ENCODE measurements at regions not wholly inside any gene's neighbourhood (a gene's known extent, or its start where the extent isn't known, plus 50 kb on each side); places are given as distances from the start of the nearest gene placed in this dataset.

DNA sequence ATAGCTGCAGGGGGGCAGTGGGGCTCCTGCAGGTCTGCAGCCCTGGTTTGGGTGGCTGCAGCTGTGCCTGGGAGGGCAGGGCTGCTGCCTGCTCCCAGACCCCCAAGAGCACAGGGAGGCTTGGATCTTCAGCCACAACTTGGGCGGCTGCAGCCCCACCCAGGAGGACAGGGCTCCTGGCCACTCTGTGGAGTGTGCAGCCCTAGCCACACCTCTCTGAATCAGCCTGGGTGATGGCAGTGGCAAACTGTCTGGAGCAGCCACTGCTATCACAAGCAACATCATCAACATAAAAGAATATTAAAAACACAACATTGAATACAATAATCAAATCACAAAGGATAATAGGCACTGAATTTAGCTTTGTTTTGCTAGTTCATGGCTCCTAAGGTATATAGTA lies 164.9 kb upstream of the SLC27A6 start:
- Histone ChIP-seq H3K4me1 (ENCODE audit: control insufficient read depth, insufficient read depth, low read length, poor library complexity, severe bottlenecking) (no peaks in the 10 kb centered on the region), H3K27me3 (ENCODE audit: control insufficient read depth, insufficient read depth, low read length) (no peaks in the 10 kb centered on the region), H3K9me3 (ENCODE audit: control insufficient read depth in 2 of 2, low read length in 2 of 2) (no peaks in the 10 kb centered on the region), H3K36me3 (ENCODE audit: control insufficient read depth, insufficient read depth, low read length) (no peaks in the 10 kb centered on the region), H3K4me3 (ENCODE audit: low read depth, low read length) (no peak overlapping the region), H3K27ac (ENCODE audit: insufficient read depth, low read length, poor library complexity, severe bottlenecking) (no peak overlapping the region)
- H3K36me3 Mint-ChIP-seq: no peaks in the 10 kb centered on the region
- H3K4me1 Mint-ChIP-seq: no peaks in the 10 kb centered on the region
- H3K27ac Mint-ChIP-seq: no peak overlapping the region
- no peak for ATAC-seq (ENCODE audit: low read depth in 2 of 2)
- DNase-seq: no peak
- peaks cover 5% of the 10 kb centered on the region for H3K27me3 Mint-ChIP-seq
- no peak overlapping the region for H3K4me3 Mint-ChIP-seq
- H3K9me3 Mint-ChIP-seq: peaks cover 0 to 2% (median 0%) of the 10 kb centered on the region in 7 donors

DNA sequence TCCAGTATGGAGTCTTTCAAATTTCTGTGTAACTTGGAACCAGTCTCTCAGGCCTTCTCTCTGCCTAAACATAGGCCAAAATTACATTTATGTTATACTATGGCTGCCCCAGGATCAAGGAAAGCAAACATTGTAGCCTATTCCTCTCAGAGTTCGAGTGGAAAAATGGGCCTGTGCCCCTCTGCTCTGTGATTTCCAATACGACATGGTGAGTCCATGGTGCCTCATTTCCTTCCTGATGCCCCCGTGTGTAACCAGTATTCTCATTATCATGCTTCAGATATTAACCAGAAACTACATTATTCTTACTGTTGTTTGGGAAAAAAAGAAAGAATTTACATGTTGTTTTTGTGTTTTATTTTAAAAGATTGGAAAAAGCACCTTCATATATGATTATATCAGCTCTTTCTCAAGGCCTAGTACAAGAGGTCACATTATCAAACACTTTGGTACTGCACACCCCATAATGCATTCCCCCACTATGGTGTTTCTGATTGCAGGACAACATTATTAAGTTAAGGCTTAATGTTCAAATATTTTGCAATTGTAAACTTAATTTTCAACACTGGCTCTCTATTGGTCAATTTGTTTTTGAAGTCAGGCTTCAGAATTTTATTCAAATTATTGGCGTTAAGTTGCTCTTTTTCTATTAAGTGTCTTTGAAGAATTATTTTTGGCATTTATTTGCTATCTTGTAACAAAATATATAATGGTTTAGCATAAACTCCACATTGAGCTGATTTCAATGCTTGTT lies 151.8 kb upstream of the SLC27A6 start:
- ATAC-seq (ENCODE audit: low read depth in 2 of 2) (no peak), DNase-seq (no peak)
- Histone ChIP-seq H3K36me3 (ENCODE audit: control insufficient read depth, insufficient read depth, low read length) (no peaks in the 10 kb centered on the region), H3K4me3 (ENCODE audit: low read depth, low read length) (no peak overlapping the region), H3K27ac (ENCODE audit: insufficient read depth, low read length, poor library complexity, severe bottlenecking) (no peak overlapping the region), H3K27me3 (ENCODE audit: control insufficient read depth, insufficient read depth, low read length) (no peaks in the 10 kb centered on the region), H3K9me3 (ENCODE audit: control insufficient read depth in 2 of 2, low read length in 2 of 2) (peaks cover 0 to 2% of the 10 kb centered on the region in 2 experiments), H3K4me1 (ENCODE audit: control insufficient read depth, insufficient read depth, low read length, poor library complexity, severe bottlenecking) (no peaks in the 10 kb centered on the region)
- peaks cover 0 to 9% (median 2%) of the 10 kb centered on the region in 7 donors for H3K9me3 Mint-ChIP-seq
- H3K4me3 Mint-ChIP-seq: no peak overlapping the region
- H3K27me3 Mint-ChIP-seq: peaks cover 4% of the 10 kb centered on the region
- H3K4me1 Mint-ChIP-seq: no peaks in the 10 kb centered on the region
- H3K27ac Mint-ChIP-seq: no peak overlapping the region
- no peaks in the 10 kb centered on the region for H3K36me3 Mint-ChIP-seq

DNA sequence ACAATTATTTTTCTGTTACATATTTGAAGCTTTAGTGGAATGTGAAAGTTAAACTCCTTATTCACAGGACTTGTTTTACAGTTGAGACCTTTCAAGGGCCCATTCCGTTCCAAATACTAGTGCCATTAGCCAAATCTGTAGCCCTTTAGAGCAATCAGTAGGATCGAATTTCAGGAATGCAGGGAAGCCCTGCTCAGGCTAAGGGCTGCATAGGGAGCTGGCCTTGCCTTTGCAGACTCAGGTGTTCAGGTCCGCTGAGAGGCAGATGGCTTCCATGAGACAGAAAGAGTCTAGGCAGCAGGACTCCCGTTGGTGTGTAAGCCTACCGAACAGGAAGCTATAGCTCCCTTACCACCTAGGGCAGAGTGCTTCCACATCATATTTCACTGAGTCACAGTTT lies 150.1 kb upstream of the SLC27A6 start:
- no peaks in the 10 kb centered on the region for H3K36me3 Mint-ChIP-seq
- peaks cover 0 to 5% (median 3%) of the 10 kb centered on the region in 7 donors for H3K9me3 Mint-ChIP-seq
- H3K4me1 Mint-ChIP-seq: no peaks in the 10 kb centered on the region
- no peaks in the 10 kb centered on the region for H3K4me1 ChIP-seq (ENCODE audit: control insufficient read depth, insufficient read depth, low read length, poor library complexity, severe bottlenecking)
- DNase-seq (no peak), ATAC-seq (ENCODE audit: low read depth in 2 of 2) (no peak)
- H3K4me3 ChIP-seq (ENCODE audit: low read depth, low read length): no peak overlapping the region
- H3K36me3 ChIP-seq (ENCODE audit: control insufficient read depth, insufficient read depth, low read length): no peaks in the 10 kb centered on the region
- H3K27me3 ChIP-seq (ENCODE audit: control insufficient read depth, insufficient read depth, low read length): no peaks in the 10 kb centered on the region
- H3K27ac ChIP-seq (ENCODE audit: insufficient read depth, low read length, poor library complexity, severe bottlenecking): no peak overlapping the region
- no peak overlapping the region for H3K4me3 Mint-ChIP-seq
- no peak overlapping the region for H3K27ac Mint-ChIP-seq
- peaks cover 4% of the 10 kb centered on the region for H3K27me3 Mint-ChIP-seq
- H3K9me3 ChIP-seq (ENCODE audit: control insufficient read depth in 2 of 2, low read length in 2 of 2): peaks cover 0 to 2% of the 10 kb centered on the region in 2 experiments

DNA sequence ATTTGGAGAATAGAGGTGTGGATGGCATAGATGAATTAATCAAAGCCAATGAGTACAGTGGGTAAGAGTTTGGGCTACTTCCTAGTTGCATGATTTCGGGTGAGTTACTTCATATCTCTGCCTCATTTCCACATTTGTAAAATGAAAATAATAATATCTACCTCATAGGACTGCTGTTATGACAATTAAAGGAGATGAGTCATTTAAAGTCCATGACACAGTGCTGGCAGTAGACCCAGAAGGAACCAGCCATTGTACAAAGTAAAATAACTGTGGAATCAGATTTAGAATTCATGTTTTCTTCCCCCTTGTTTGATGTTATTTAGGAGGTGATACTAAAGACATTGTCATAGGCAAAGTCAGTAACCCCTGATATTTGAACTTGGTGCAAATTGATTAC lies 139.5 kb upstream of the SLC27A6 start:
- Histone ChIP-seq H3K27ac (ENCODE audit: insufficient read depth, low read length, poor library complexity, severe bottlenecking) (no peak overlapping the region), H3K4me3 (ENCODE audit: low read depth, low read length) (no peak overlapping the region), H3K9me3 (ENCODE audit: control insufficient read depth in 2 of 2, low read length in 2 of 2) (no peaks in the 10 kb centered on the region), H3K4me1 (ENCODE audit: control insufficient read depth, insufficient read depth, low read length, poor library complexity, severe bottlenecking) (no peaks in the 10 kb centered on the region), H3K27me3 (ENCODE audit: control insufficient read depth, insufficient read depth, low read length) (no peaks in the 10 kb centered on the region), H3K36me3 (ENCODE audit: control insufficient read depth, insufficient read depth, low read length) (no peaks in the 10 kb centered on the region)
- Mint-ChIP-seq H3K4me3 (no peak overlapping the region), H3K9me3 (peaks cover 0 to 8% (median 0%) of the 10 kb centered on the region in 7 donors), H3K27ac (no peak overlapping the region), H3K27me3 (no peaks in the 10 kb centered on the region), H3K4me1 (no peaks in the 10 kb centered on the region), H3K36me3 (no peaks in the 10 kb centered on the region)
- ATAC-seq (ENCODE audit: low read depth in 2 of 2): no peak
- DNase-seq: no peak

DNA sequence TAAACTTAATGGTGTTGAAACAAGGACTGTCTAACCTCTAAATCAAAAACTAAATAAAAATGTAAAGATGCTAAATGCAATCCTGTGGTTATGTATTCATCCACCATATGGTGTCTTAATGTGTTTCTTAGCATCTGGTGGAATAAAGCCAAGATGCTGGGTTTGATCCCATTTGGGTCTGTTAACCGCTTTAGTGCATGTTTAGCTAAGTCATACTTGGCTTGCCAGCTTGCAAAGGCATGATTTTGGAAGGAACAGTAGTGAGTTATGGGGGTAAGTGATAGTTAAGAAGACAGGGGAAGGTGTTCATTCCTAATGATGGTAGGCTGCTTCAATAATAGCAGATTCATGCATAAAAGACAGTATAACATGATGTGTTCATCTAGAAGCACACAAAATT lies 139.0 kb upstream of the SLC27A6 start:
- no peak overlapping the region for H3K4me3 Mint-ChIP-seq
- ATAC-seq (ENCODE audit: low read depth in 2 of 2) (no peak), DNase-seq (no peak)
- H3K36me3 Mint-ChIP-seq: no peaks in the 10 kb centered on the region
- peaks cover 0 to 8% (median 0%) of the 10 kb centered on the region in 7 donors for H3K9me3 Mint-ChIP-seq
- no peak overlapping the region for H3K27ac Mint-ChIP-seq
- Histone ChIP-seq H3K4me3 (ENCODE audit: low read depth, low read length) (no peak overlapping the region), H3K36me3 (ENCODE audit: control insufficient read depth, insufficient read depth, low read length) (no peaks in the 10 kb centered on the region), H3K4me1 (ENCODE audit: control insufficient read depth, insufficient read depth, low read length, poor library complexity, severe bottlenecking) (no peaks in the 10 kb centered on the region), H3K27me3 (ENCODE audit: control insufficient read depth, insufficient read depth, low read length) (no peaks in the 10 kb centered on the region), H3K27ac (ENCODE audit: insufficient read depth, low read length, poor library complexity, severe bottlenecking) (no peak overlapping the region), H3K9me3 (ENCODE audit: control insufficient read depth in 2 of 2, low read length in 2 of 2) (no peaks in the 10 kb centered on the region)
- no peaks in the 10 kb centered on the region for H3K4me1 Mint-ChIP-seq
- no peaks in the 10 kb centered on the region for H3K27me3 Mint-ChIP-seq

DNA sequence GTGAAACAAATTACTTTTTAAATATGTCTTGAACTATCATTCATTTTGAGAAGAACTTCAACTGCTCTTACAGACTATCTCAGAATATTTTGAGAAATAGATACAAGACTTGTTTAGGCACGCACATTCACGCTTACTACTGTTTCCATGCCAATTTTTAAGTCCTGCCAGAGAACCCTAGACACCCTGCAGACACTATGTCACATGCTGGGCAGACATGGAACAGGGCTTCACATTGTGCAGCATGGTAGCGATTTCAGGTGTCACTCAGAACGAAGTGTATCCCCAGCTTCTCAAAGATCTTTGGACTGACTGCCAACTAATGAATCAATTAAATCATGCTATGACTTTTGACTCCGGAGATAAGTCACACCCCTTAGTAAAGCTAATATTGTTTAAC lies 128.7 kb upstream of the SLC27A6 start:
- peaks cover 0 to 5% (median 2%) of the 10 kb centered on the region in 7 donors for H3K9me3 Mint-ChIP-seq
- H3K27me3 Mint-ChIP-seq: no peaks in the 10 kb centered on the region
- no peaks in the 10 kb centered on the region for H3K36me3 Mint-ChIP-seq
- Histone ChIP-seq H3K4me1 (ENCODE audit: control insufficient read depth, insufficient read depth, low read length, poor library complexity, severe bottlenecking) (no peaks in the 10 kb centered on the region), H3K36me3 (ENCODE audit: control insufficient read depth, insufficient read depth, low read length) (no peaks in the 10 kb centered on the region), H3K27me3 (ENCODE audit: control insufficient read depth, insufficient read depth, low read length) (no peaks in the 10 kb centered on the region), H3K9me3 (ENCODE audit: control insufficient read depth in 2 of 2, low read length in 2 of 2) (no peaks in the 10 kb centered on the region), H3K27ac (ENCODE audit: insufficient read depth, low read length, poor library complexity, severe bottlenecking) (no peak overlapping the region), H3K4me3 (ENCODE audit: low read depth, low read length) (no peak overlapping the region)
- H3K4me3 Mint-ChIP-seq: no peak overlapping the region
- DNase-seq: no peak
- H3K4me1 Mint-ChIP-seq: no peaks in the 10 kb centered on the region
- no peak overlapping the region for H3K27ac Mint-ChIP-seq
- no peak for ATAC-seq (ENCODE audit: low read depth in 2 of 2)

DNA sequence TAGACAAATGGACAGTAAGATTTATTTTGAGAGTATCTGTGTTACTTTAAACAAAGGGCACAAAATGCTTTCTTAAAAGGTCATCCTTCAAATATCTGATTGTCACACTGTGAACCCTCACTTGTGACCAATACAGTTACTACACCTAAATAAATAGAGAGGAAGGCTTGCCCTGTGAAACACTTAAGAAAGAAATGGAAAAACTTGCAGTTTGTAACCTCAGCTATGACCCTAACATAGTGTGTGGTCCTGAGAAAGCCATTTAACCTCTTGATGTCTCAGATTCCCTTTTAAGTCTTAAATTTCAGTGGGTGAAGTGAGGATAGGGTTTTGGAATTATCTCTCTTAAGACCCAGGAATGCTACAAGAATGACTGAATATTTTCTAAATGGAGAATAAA lies 126.7 kb upstream of the SLC27A6 start:
- Mint-ChIP-seq H3K9me3 (peaks cover 0 to 7% (median 5%) of the 10 kb centered on the region in 7 donors), H3K27ac (no peak overlapping the region), H3K36me3 (no peaks in the 10 kb centered on the region), H3K4me1 (no peaks in the 10 kb centered on the region), H3K27me3 (no peaks in the 10 kb centered on the region), H3K4me3 (no peak overlapping the region)
- DNase-seq (no peak), ATAC-seq (ENCODE audit: low read depth in 2 of 2) (no peak)
- H3K27ac ChIP-seq (ENCODE audit: insufficient read depth, low read length, poor library complexity, severe bottlenecking): no peak overlapping the region
- no peak overlapping the region for H3K4me3 ChIP-seq (ENCODE audit: low read depth, low read length)
- H3K9me3 ChIP-seq (ENCODE audit: control insufficient read depth in 2 of 2, low read length in 2 of 2): no peaks in the 10 kb centered on the region
- H3K27me3 ChIP-seq (ENCODE audit: control insufficient read depth, insufficient read depth, low read length): no peaks in the 10 kb centered on the region
- H3K36me3 ChIP-seq (ENCODE audit: control insufficient read depth, insufficient read depth, low read length): no peaks in the 10 kb centered on the region
- H3K4me1 ChIP-seq (ENCODE audit: control insufficient read depth, insufficient read depth, low read length, poor library complexity, severe bottlenecking): no peaks in the 10 kb centered on the region

DNA sequence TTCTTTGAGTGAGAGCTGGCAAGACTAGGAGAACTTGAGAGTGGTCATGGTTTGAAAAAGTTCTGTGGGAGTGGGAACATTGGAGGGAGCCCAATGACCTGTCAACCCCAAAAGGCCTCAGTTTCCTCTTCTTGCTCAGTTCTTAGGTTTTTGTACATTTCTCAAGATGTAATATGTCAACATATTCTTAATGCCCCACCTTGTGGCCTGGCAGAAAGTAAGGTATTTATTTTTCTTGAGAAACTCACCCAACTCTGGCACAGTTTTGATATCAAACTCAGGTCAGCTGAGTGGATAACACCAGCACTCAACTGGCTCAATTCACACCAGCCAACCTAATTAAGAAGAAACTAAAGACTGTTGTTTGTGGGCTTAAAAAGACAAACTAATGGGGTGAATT lies 123.0 kb upstream of the SLC27A6 start:
- Histone ChIP-seq H3K27ac (ENCODE audit: insufficient read depth, low read length, poor library complexity, severe bottlenecking) (no peak overlapping the region), H3K27me3 (ENCODE audit: control insufficient read depth, insufficient read depth, low read length) (no peaks in the 10 kb centered on the region), H3K4me1 (ENCODE audit: control insufficient read depth, insufficient read depth, low read length, poor library complexity, severe bottlenecking) (no peaks in the 10 kb centered on the region), H3K9me3 (ENCODE audit: control insufficient read depth in 2 of 2, low read length in 2 of 2) (no peaks in the 10 kb centered on the region), H3K4me3 (ENCODE audit: low read depth, low read length) (no peak overlapping the region), H3K36me3 (ENCODE audit: control insufficient read depth, insufficient read depth, low read length) (no peaks in the 10 kb centered on the region)
- ATAC-seq (ENCODE audit: low read depth in 2 of 2): no peak
- Mint-ChIP-seq H3K4me3 (no peak overlapping the region), H3K36me3 (no peaks in the 10 kb centered on the region), H3K9me3 (peaks cover 0 to 7% (median 4%) of the 10 kb centered on the region in 7 donors), H3K27ac (no peak overlapping the region), H3K27me3 (no peaks in the 10 kb centered on the region), H3K4me1 (no peaks in the 10 kb centered on the region)
- DNase-seq: no peak

Data from CD4-positive, CD25-positive, alpha-beta regulatory T cell (primary cell).